GM23338 (cell line): ENCODE measurements at regions not wholly inside any gene's neighbourhood (a gene's known extent, or its start where the extent isn't known, plus 50 kb on each side); places are given as distances from the start of the nearest gene placed in this dataset.
A peak's percentile ranks its signal among the peaks of the same experiment; 100 is the strongest.

ENCODE experiments used
- ATAC-seq: fragments of 200-7000 bp; cut with Tn5 transposase; 3 replicates; pipeline ENCODE4 v1.9.1; 2020
- DNase-seq: peaks from one replicate; pipeline ENCODE4 v3.0.0-alpha.2; 2015; ENCODE audit warnings: low spot score
- H2AFZ ChIP-seq: fragments of 200-600 bp; sonication (generic); 2 replicates; pipeline ENCODE4 v1.8.0; 2016; ENCODE audit warnings: antibody characterized with exemption, mild to moderate bottlenecking, moderate library complexity
- H3F3A ChIP-seq: fragments of 200-600 bp; sonication (generic); replicated peaks from 2 replicates; pipeline ENCODE4 v1.8.0; 2017; ENCODE audit warnings: antibody characterized with exemption, mixed run types, low read depth
- H3K27ac ChIP-seq: fragments of 200-600 bp; sonication (generic); 2 replicates; pipeline ENCODE4 v1.6.1; 2016; ENCODE audit warnings: low read depth
- H3K27me3 ChIP-seq: fragments of 200-600 bp; sonication (generic); 2 replicates; pipeline ENCODE4 v1.8.0; 2016; ENCODE audit warnings: mild to moderate bottlenecking, mixed run types, moderate library complexity; ENCODE audit not compliant: insufficient read depth
- H3K36me3 ChIP-seq: fragments of 200-600 bp; sonication (generic); 2 replicates; pipeline ENCODE4 v1.8.0; 2016; ENCODE audit warnings: mild to moderate bottlenecking; ENCODE audit not compliant: insufficient read depth
- H3K4me1 ChIP-seq: fragments of 200-600 bp; sonication (generic); 2 replicates; pipeline ENCODE4 v1.8.0; 2016; ENCODE audit warnings: mild to moderate bottlenecking, moderate library complexity; ENCODE audit not compliant: insufficient read depth
- H3K4me2 ChIP-seq: fragments of 200-600 bp; sonication (generic); 2 replicates; pipeline ENCODE4 v1.7.1; 2017; ENCODE audit warnings: mixed run types
- H3K4me3 ChIP-seq: fragments of 200-600 bp; sonication (generic); 2 replicates; pipeline ENCODE4 v1.6.1; 2016; ENCODE audit warnings: mixed run types
- H3K79me2 ChIP-seq: fragments of 200-600 bp; sonication (generic); replicated peaks from 2 replicates; pipeline ENCODE4 v1.8.0; 2017; ENCODE audit warnings: mild to moderate bottlenecking; ENCODE audit not compliant: insufficient read depth
- H3K9me2 ChIP-seq: fragments of 200-600 bp; sonication (generic); 2 replicates; pipeline ENCODE4 v1.8.0; 2017; ENCODE audit not compliant: insufficient read depth
- H4K20me1 ChIP-seq: fragments of 200-600 bp; sonication (generic); replicated peaks from 2 replicates; pipeline ENCODE4 v1.8.0; 2017; ENCODE audit warnings: mild to moderate bottlenecking; ENCODE audit not compliant: insufficient read depth
- H3K27ac Mint-ChIP-seq: 2 replicates; pipeline ENCODE4 v1.8.0; 2020; ENCODE audit warnings: inconsistent platforms, mild to moderate bottlenecking, moderate library complexity, mixed read lengths
- H3K27me3 Mint-ChIP-seq: 3 replicates; pipeline ENCODE4 v1.8.0; 2022; ENCODE audit warnings: low read depth, mild to moderate bottlenecking, moderate library complexity, mixed read lengths, inconsistent platforms; ENCODE audit not compliant: insufficient read depth, poor library complexity
- H3K36me3 Mint-ChIP-seq: 3 replicates; pipeline ENCODE4 v1.8.0; 2021; ENCODE audit warnings: low read depth, mild to moderate bottlenecking, inconsistent platforms, moderate library complexity, mixed read lengths
- H3K4me1 Mint-ChIP-seq: 3 replicates; pipeline ENCODE4 v1.8.0; 2020; ENCODE audit warnings: mild to moderate bottlenecking, inconsistent platforms, mixed read lengths
- H3K4me3 Mint-ChIP-seq: 3 replicates; pipeline ENCODE4 v1.8.0; 2021; ENCODE audit warnings: moderate library complexity, mild to moderate bottlenecking, inconsistent platforms, mixed read lengths
- H3K9me3 Mint-ChIP-seq: 3 replicates; pipeline ENCODE4 v1.8.0; 2020; ENCODE audit warnings: moderate library complexity, mild to moderate bottlenecking, inconsistent platforms, mixed read lengths
- JUNB ChIP-seq: IDR thresholded peaks from one replicate; pipeline ENCODE4 v1.6.1; 2016; ENCODE audit warnings: antibody characterized with exemption; ENCODE audit not compliant: unreplicated experiment
- NANOG ChIP-seq: IDR thresholded peaks from 2 replicates; pipeline ENCODE4 v1.6.1; 2016; ENCODE audit warnings: antibody characterized with exemption, borderline replicate concordance
- REST ChIP-seq: IDR thresholded peaks from one replicate; pipeline ENCODE4 v1.6.1; 2018; ENCODE audit warnings: antibody characterized with exemption; ENCODE audit not compliant: unreplicated experiment
- ZNF331 ChIP-seq: fragments of 250-450 bp; sonication (Bioruptor Pico); IDR thresholded peaks from 2 replicates; pipeline ENCODE4 v1.5.0; 2020; ENCODE audit warnings: low read depth, mild to moderate bottlenecking, moderate library complexity
- ZNF462 ChIP-seq: fragments of 250-450 bp; sonication (Bioruptor Pico); IDR thresholded peaks from 2 replicates; pipeline ENCODE4 v1.5.0; 2020; ENCODE audit warnings: mild to moderate bottlenecking, moderate library complexity
- TF ChIP-seq, protein P1 (sequence below): IDR thresholded peaks from 2 replicates; pipeline ENCODE4 v1.6.1; 2016; ENCODE audit warnings: antibody characterized with exemption

DNA sequence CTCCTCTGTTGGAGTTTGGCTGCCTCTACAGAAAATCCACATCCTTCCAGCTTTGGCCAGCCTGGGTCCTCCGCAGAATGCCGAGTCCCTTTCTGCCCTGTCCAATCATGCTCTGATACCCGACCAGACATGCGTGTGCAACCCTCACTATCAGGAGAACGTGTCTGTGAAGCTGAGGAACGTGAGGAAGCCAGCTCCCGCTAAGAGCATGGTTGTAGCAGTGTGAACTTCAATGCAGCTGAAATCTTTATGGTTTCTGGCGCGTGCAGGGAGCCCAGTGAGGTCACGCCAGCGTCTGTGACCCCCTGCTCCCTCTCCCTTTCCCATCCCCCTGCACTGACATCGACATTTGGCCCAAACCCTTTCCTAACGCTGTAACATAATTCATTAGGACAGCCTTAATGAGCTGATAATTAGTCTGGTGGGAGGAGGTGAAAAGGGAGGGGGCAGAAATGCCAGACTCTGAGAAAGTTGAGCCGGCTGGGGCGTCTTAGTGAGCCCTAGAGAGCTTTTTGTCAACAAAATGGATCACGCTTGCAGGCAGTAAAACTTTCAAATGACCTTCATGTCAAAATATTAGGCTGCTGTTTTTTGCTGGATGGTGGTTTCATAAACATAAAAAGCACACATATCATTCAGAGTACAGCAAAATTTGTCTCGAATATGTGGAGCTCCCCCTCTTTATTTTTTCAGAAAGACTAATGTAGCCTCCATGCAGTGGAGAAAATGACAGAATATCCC lies 423.3 kb downstream of the QKI start (continued):
- TF ChIP-seq ZNF462 (CRISPR knock-in tag) = no peak
- TF ChIP-seq ZNF331 (CRISPR knock-in tag) = no peak

DNA sequence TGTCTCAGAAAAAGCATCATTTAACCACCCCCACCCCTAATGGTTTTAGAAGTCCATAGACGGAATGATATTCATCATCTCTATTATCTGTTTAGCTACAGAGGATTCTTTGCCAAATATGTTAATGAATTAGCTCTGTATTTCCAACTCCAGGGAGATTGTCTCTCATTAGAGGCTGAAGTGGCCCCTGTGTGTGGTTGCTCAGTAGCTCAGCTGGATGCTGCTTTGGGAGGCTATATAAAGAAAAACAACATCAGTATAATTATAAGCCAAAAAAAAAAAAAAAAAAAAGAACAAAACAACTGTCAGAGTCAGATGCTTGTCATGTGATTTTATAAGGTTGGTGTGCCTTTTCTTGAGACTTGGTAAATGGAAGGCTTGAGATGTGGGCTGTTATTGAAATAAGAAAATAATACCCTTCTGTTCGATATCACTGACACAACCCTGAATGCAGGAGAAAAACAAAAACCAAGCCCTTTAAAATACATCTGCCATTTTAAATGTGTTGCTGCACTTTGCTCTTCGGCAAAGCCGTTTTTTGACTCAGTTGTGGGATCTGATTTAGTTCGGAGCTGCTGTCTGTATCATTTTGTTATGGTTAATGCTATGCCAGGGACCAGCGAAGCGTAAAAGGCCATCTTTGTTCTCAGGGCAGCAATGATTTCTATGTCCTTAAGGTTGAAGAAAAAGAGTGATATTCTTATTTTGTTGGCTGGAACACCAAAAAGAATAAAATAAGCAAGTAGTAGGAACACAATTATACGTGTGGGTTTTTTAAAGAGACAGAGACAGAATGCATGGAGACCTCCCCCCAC lies 422.6 kb downstream of the QKI start:
- Histone ChIP-seq H3K4me1 (no peaks in the 10 kb centered on the region), H3K27ac (no peak overlapping the region), H3K4me3 (no peak overlapping the region), H3F3A (no peaks in the 10 kb centered on the region), H3K36me3 (no peaks in the 10 kb centered on the region), H2AFZ (peak overlapping the region; percentile 91; the same call in 1 of the 2 replicates), H4K20me1 (no peaks in the 10 kb centered on the region), H3K9me2 (0 out of 2 replicates have a peak, but pooled peaks cover 9% of the 10 kb centered on the region), H3K4me2 (no peak overlapping the region), H3K79me2 (no peaks in the 10 kb centered on the region), H3K27me3 (no peaks in the 10 kb centered on the region)
- Mint-ChIP-seq H3K36me3 (peaks cover 8% of the 10 kb centered on the region), H3K4me1 (peaks cover 10% of the 10 kb centered on the region; the same call in 1 of the 3 replicates), H3K9me3 (peaks cover 17% of the 10 kb centered on the region), H3K27me3 (no peaks in the 10 kb centered on the region), H3K4me3 (no peak overlapping the region), H3K27ac (0 out of 2 replicates have a peak overlapping the region, but pooled peaks have one; percentile 36)
- ATAC-seq (no peak), DNase-seq (no peak)
- TF ChIP-seq NANOG (no peak), JUNB (no peak), ZNF331 (CRISPR knock-in tag) (no peak), REST (no peak)
- TF ChIP-seq, protein P1, sequence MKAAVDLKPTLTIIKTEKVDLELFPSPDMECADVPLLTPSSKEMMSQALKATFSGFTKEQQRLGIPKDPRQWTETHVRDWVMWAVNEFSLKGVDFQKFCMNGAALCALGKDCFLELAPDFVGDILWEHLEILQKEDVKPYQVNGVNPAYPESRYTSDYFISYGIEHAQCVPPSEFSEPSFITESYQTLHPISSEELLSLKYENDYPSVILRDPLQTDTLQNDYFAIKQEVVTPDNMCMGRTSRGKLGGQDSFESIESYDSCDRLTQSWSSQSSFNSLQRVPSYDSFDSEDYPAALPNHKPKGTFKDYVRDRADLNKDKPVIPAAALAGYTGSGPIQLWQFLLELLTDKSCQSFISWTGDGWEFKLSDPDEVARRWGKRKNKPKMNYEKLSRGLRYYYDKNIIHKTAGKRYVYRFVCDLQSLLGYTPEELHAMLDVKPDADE = no peak
